Spleen (tissue), 7 donors: ENCODE measurements at regions not wholly inside any gene's neighbourhood (a gene's known extent, or its start where the extent isn't known, plus 50 kb on each side); places are given as distances from the start of the nearest gene placed in this dataset.

Experiments used
- POLR2A ChIP-seq, 3 donors: fragments of 450-650 bp; IDR thresholded peaks; one replicate each; pipeline ENCODE4 v1.5.1; 2017; ENCODE audit warnings: antibody characterized with exemption in 3 of 3, mild to moderate bottlenecking in 1 of 3
- POLR2AphosphoS5 ChIP-seq, 3 donors: sonication (generic); formaldehyde crosslinking; IDR thresholded peaks; one replicate each; pipeline ENCODE4 v1.5.1; 2017; ENCODE audit warnings: antibody characterized with exemption in 3 of 3
- TF ChIP-seq, protein P1 (sequence below), 11 experiments: fragments of 200-600 bp in 7 of 11; fragments of 450-650 bp in 4 of 11; sonication (generic) in 4 of 11; IDR thresholded peaks in 8 of 11; conservative IDR thresholded peaks in 3 of 11; 1 replicate in 7 of 11; 2 replicates in 4 of 11; pipeline versions ENCODE4 v1.4.0 to v1.8.0; 2016 to 2021; ENCODE audit warnings: antibody characterized with exemption in 11 of 11, inconsistent platforms in 4 of 11, mild to moderate bottlenecking in 1 of 11
- donor health status: DM: no; HTN: no; CAD: no; lungs with moderate emphysema.
- donor health status: DM: no; HTN: no; CAD: no.
- donor health status: DM: no; HTN: no; CAD: no.

DNA sequence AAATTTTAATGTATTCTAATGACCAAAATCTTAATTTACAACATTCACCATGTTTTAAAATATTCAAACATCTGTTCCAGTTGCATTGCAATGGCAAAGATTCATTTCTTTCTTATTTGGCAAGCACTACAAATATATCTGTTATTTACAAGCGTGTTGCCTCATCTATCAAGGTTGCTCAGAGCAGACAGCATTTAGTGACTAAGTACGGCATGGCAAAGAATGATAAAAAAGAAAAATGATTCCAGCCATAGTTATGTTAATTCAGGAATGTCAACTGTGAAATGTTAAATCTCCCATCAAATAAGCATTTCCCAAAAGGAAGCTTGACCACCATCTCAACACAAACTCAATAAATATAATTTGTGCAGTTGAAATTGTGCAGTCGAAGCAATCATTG lies 312.1 kb downstream of the SEC23A start:
- TF ChIP-seq POLR2A (IDR thresholded peaks at IDR 0.05), result no peak
- TF ChIP-seq, protein P1, sequence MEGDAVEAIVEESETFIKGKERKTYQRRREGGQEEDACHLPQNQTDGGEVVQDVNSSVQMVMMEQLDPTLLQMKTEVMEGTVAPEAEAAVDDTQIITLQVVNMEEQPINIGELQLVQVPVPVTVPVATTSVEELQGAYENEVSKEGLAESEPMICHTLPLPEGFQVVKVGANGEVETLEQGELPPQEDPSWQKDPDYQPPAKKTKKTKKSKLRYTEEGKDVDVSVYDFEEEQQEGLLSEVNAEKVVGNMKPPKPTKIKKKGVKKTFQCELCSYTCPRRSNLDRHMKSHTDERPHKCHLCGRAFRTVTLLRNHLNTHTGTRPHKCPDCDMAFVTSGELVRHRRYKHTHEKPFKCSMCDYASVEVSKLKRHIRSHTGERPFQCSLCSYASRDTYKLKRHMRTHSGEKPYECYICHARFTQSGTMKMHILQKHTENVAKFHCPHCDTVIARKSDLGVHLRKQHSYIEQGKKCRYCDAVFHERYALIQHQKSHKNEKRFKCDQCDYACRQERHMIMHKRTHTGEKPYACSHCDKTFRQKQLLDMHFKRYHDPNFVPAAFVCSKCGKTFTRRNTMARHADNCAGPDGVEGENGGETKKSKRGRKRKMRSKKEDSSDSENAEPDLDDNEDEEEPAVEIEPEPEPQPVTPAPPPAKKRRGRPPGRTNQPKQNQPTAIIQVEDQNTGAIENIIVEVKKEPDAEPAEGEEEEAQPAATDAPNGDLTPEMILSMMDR (IDR thresholded peaks at IDR 0.05 in 8 of 11, conservative IDR thresholded peaks at IDR 0.05 in 3 of 11), result no peak
- TF ChIP-seq POLR2AphosphoS5 (IDR thresholded peaks at IDR 0.05), result no peak
